A673 (cell line): ENCODE measurements at regions not wholly inside any gene's neighbourhood (a gene's known extent, or its start where the extent isn't known, plus 50 kb on each side); places are given as distances from the start of the nearest gene placed in this dataset.

Source experiments
- BruUV-seq: library from RNA; stranded (reverse); fragments of 400-500 nt; replicated peaks from 2 replicates; lab custom pipeline; 2021; lab: Mats Ljungman, UMichigan
- CTCF ChIA-PET: fragments of 300-600 bp; sonication (Branson Sonifier 250); formaldehyde crosslinking; loops from one replicate; lab custom pipeline; 2022; ENCODE audit warnings: antibody characterized with exemption; lab: Charles Lee
- POLR2A ChIA-PET: fragments of 300-600 bp; sonication (Branson Sonifier 250); formaldehyde crosslinking; loops from one replicate; lab custom pipeline; 2022; ENCODE audit warnings: antibody characterized with exemption; ENCODE audit not compliant: low non-redundant PET; lab: Charles Lee
- DNase-seq: peaks from one replicate; pipeline ENCODE4 v3.0.0-alpha.2; 2015; ENCODE audit warnings: low spot score
- H3K27ac ChIP-seq: fragments of 200-600 bp; sonication (generic); 2 replicates; pipeline ENCODE4 v1.5.1; 2016; ENCODE audit warnings: mixed run types, low read depth, mild to moderate bottlenecking, mixed read lengths, antibody characterized with exemption, low read length; ENCODE audit not compliant: poor library complexity, severe bottlenecking
- H3K27me3 ChIP-seq: fragments of 200-600 bp; sonication (generic); replicated peaks from 2 replicates; pipeline ENCODE4 v1.6.1; 2017; ENCODE audit warnings: mixed run types, low read depth, mild to moderate bottlenecking, mixed read lengths, antibody characterized with exemption, low read length; ENCODE audit not compliant: insufficient read depth, poor library complexity
- H3K36me3 ChIP-seq: fragments of 200-600 bp; sonication (generic); 2 replicates; pipeline ENCODE4 v1.6.1; 2016; ENCODE audit warnings: mixed run types, mild to moderate bottlenecking, mixed read lengths, antibody characterized with exemption, low read length; ENCODE audit not compliant: insufficient read depth, poor library complexity, severe bottlenecking
- H3K4me1 ChIP-seq: fragments of 200-600 bp; sonication (generic); 2 replicates; pipeline ENCODE4 v1.6.1; 2017; ENCODE audit warnings: mixed run types, mild to moderate bottlenecking, mixed read lengths, antibody characterized with exemption, low read length; ENCODE audit not compliant: insufficient read depth, poor library complexity, severe bottlenecking
- H3K4me3 ChIP-seq: fragments of 200-600 bp; sonication (generic); 2 replicates; pipeline ENCODE4 v1.5.1; 2016; ENCODE audit warnings: low read depth, mixed run types, mild to moderate bottlenecking, mixed read lengths, low read length; ENCODE audit not compliant: poor library complexity, severe bottlenecking
- H3K9me3 ChIP-seq: fragments of 200-600 bp; sonication (generic); 2 replicates; pipeline ENCODE4 v1.6.1; 2016; ENCODE audit warnings: mixed run types, low read depth, mild to moderate bottlenecking, mixed read lengths, antibody characterized with exemption, low read length; ENCODE audit not compliant: poor library complexity, severe bottlenecking
- CTCF ChIP-seq: fragments of 300-800, 200-600 bp; sonication (generic); conservative IDR thresholded peaks from 2 replicates; pipeline ENCODE4 v1.5.1; 2017; ENCODE audit warnings: low read depth, mild to moderate bottlenecking, antibody characterized with exemption, low read length, moderate library complexity, mixed read lengths
- EZH2 ChIP-seq: fragments of 200-600 bp; sonication (generic); IDR thresholded peaks from 2 replicates; pipeline ENCODE4 v1.6.1; 2017; ENCODE audit warnings: borderline replicate concordance, low read depth, mild to moderate bottlenecking, mixed read lengths, antibody characterized with exemption, low read length; ENCODE audit not compliant: poor library complexity, severe bottlenecking
- intact Hi-C: fragments of 100-400 bp; cut with micrococcal nuclease; formaldehyde crosslinking; loops from one replicate; pipeline ENCODE4 v1.10.0; 2022; ENCODE audit not compliant: unreplicated experiment

GRCh38 chr9:73575101-73576060, 423.7 kb downstream of the ANXA1 start:
- TF ChIP-seq CTCF: no peak
- no peak for TF ChIP-seq EZH2
- POLR2A ChIA-PET: no interaction called here
- Histone ChIP-seq H3K9me3 (no peaks in the 10 kb centered on the region), H3K27me3 (peaks cover 20% of the 10 kb centered on the region), H3K36me3 (no peaks in the 10 kb centered on the region), H3K27ac (no peak overlapping the region), H3K4me1 (no peaks in the 10 kb centered on the region), H3K4me3 (no peak overlapping the region)
- intact Hi-C loops: no loop called here
- CTCF ChIA-PET: no interaction called here
- BruUV-seq: no TSS peak
- DNase-seq: no peak

GRCh38 chr9:73577848-73578247, 426.2 kb downstream of the ANXA1 start:
- TF ChIP-seq EZH2: no peak
- no peak for TF ChIP-seq CTCF
- intact Hi-C loops: no loop called here
- BruUV-seq: no TSS peak
- H3K36me3 ChIP-seq: no peaks in the 10 kb centered on the region
- POLR2A ChIA-PET: no interaction called here
- peaks cover 9% of the 10 kb centered on the region for H3K27me3 ChIP-seq
- H3K27ac ChIP-seq: no peak overlapping the region
- CTCF ChIA-PET: no interaction called here
- no peaks in the 10 kb centered on the region for H3K9me3 ChIP-seq
- H3K4me3 ChIP-seq: no peak overlapping the region
- no peaks in the 10 kb centered on the region for H3K4me1 ChIP-seq
- DNase-seq: peak; percentile 62

GRCh38 chr9:73579823-73580222, 428.2 kb downstream of the ANXA1 start:
- intact Hi-C loops: no loop called here
- Histone ChIP-seq H3K36me3 (no peaks in the 10 kb centered on the region), H3K27ac (no peak overlapping the region), H3K4me3 (no peak overlapping the region), H3K4me1 (no peaks in the 10 kb centered on the region), H3K27me3 (peaks cover 9% of the 10 kb centered on the region), H3K9me3 (no peaks in the 10 kb centered on the region)
- CTCF ChIA-PET: interaction anchor here (0.6 kb wide), 1 partner anchor 324 kb away, joined by 3 read pairs; no protein-coding TSS in a partner anchor
- TF ChIP-seq EZH2 (no peak), CTCF (no peak)
- no TSS peak for BruUV-seq
- POLR2A ChIA-PET: no interaction called here
- no peak for DNase-seq
